ENCODE measurements at regions not wholly inside any gene's neighbourhood (a gene's known extent, or its start where the extent isn't known, plus 50 kb on each side); places are given as distances from the start of the nearest gene placed in this dataset.
A peak's percentile ranks its signal among the peaks of the same experiment; 100 is the strongest.

DNA sequence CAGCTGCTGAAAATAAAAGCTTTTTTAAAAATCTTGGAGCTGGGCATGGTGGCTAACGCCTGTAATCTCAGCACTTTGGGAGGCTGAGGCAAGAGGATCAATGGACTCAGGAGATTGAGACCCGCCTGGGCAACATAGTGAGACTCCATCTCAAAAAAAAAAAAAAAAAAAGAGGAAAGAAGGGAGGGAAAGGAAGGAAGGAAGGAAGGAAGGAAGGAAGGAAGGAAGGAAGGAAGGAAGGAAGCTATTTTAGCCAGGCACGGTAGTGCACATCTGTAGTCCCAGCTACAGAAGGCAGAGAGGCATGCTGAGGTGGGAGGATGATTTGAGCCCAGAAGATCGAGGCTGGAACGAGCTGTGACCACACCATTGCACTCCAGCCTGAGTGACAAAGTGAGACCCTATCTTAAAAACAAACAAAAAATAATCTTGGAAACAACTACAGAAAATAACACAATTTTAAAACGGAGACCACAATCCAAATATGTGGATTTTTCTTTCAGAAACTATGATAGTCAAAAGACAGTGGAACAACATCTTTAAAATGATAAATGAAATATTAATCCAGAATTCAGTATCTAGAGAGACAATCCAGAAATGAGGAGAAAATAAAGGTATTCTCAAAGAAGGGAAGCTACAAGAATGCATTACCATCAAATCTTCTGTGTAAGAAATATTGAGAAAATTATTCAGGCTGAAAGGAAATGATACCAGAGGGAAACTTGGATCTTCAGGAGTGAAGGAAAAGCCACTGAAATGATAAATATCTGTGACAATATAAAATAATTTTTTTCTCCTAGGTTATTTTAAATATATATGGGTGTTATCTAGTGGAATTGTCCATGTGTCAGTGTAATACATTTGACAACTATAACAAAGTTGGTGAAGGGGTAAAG, 182.0 kb downstream of the GPX5 start:
- no peak for DNase-seq (ENCODE audit: low read depth)

DNA sequence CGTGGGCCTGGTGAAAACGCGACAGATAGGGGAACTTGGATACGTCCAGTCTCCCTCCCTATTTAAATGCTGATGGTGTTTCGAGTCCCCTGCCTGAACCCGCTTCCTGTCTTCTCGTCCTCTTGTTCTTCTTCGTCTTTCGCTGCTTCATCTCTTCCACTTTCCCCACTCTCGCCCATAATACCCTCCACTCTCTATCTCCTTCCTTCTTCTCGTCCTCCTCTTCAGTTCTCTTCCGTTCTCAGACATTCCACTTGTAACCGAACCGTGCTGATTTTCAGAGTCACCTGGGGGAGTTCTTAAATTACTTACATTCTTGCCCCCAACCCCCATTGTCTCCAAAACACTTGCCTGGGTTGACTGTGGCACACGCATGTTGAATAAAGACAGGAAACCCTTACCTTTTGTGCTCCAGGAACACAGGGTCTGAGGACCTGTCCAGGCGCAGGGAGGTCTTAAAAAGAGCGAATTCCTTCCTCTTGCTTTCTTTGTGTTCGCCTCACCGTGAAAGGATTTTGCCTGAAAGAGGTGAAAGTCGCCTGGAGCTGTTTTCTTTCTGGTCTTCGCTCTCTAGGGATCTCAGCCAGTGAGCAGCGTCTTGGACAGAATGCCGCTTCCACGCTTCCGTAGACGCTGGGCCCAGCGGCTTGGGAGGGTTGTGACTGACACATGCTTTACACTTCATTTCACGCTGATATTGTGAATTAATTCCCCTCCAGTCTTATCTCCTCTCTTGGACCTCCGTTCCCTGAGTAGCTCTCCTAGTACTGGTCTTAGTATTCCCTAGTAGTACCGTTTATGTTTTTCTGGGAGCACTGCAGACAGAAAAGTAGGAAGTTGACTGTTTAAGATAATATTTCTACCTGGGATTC, 184.0 kb downstream of the GPX5 start:
- no peak for DNase-seq (ENCODE audit: low read depth)

DNA sequence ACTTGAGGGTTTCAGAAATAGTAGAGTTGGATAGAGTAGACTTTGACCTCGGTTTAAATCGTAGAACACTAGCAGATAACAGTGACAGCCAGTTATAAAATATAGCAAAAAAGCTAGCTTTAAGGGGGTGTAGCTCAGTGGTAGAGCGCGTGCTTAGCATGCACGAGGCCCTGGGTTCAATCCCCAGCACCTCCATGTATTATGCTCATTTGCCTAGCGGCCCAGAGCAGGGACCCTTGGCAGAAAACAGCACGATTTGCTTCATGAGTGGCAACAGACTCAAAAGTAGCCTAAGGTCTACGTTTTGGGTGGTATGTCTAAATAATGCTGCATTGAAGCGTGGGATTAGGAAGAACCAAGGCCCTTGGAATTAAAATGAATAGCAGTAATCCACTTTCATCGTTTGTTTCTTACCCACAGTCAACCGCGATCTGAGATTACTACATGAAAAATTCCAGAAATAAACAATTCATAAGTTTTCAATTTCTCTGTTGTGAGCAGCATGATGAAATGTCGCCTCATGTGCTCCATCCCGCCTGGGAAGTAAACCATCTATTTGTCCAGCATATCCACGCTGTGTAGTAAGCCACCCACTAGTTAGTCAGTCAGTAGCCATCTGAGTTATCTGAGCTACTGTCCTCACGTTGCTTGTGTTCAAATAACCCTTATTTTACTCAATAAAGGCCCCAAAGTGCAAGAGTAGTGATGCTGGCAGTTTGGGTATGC, 184.9 kb downstream of the GPX5 start:
- DNase-seq (ENCODE audit: low read depth), result peak; percentile 51

DNA sequence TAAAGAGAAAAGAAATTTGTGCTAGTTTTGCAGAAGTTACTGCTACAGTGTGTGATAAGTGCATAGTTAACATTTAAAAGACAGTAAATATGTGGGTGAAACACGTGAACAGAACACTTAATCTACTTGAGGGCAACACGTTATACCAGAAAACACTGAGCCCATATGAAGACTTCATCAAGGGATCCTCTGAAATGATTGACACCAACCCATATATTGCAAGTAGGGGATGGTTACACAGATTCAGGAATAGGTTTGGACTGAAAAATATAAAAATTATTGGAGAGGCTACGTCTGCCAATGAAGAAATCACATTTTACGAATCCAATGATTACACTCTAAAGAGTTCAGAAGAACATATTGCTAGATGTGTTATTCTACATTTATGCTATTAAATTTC, 185.6 kb downstream of the GPX5 start:
- no peak for DNase-seq (ENCODE audit: low read depth)

DNA sequence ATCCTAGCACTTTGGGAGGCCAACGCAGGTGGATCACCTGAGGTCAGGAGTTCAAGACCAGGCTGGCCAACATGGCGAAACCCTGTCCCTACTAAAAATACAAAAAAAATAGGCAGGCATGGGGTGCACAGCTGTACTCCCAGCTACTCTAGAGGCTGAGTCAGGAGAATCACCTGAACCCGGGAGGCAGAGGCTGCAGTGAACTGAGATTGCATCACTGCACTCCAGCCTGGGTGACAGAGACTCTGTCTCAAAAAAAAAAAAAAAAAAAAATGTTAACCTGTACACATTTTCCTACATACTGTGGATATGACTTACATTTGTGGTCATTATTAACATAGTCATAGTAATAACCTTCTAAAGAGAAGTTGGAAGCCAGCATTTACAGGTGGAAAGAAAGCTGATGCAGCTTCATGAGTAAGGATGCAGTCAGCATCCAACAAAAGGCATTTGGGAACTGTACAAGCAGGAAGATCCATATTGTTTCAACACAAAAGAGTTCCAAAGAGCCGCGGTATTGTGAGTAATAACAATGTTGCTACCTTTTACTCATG, 186.2 kb downstream of the GPX5 start:
- no peak for DNase-seq (ENCODE audit: low read depth)

DNA sequence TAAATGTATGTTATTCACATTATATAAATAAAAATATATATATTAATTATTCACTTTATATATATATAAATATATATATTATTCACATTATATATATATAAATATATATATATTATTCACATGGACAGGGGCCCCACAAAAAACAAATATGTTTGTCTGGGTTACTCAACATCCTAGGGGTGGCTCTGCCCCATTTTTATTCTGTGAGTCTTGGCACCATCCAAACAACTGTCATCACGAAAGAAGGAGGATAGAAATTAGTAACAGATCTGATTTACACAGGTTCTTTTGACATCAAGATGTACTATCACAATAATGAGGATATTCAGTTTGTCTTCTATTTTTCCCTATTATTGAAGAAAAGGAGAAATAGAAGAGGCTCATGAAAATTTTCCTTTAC, 187.3 kb downstream of the GPX5 start:
- no peak for DNase-seq (ENCODE audit: low read depth)

DNA sequence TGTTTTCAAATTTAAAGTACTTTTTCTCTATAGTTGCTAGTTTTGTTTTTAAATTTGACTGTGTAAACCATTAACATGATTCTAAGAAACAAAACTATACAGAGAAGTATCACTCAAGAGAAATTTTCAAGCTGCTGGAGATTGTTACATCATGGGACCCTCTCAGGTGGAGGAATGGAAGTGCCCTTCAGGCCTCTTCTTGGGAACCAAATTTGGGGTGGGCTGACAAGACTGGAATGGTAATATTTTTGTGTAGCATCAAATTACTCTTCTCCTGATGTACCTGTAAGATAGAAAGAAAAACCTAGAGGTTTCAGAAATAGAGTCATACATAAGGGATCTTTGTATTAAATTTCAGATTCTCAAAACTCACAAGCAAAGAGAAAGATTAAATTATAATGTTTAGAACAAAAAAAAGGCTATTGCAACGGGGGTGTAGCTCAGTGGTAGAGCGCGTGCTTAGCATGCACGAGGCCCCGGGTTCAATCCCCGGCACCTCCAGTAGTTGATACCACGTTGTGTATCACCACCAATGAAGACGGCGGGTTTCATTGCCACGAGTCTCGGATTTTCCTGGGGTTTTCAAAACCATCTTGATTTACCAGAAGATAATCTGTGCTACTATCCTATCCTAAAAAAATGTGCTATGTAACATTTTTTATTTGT, 193.7 kb downstream of the GPX5 start:
- DNase-seq (ENCODE audit: low read depth), result no peak

DNA sequence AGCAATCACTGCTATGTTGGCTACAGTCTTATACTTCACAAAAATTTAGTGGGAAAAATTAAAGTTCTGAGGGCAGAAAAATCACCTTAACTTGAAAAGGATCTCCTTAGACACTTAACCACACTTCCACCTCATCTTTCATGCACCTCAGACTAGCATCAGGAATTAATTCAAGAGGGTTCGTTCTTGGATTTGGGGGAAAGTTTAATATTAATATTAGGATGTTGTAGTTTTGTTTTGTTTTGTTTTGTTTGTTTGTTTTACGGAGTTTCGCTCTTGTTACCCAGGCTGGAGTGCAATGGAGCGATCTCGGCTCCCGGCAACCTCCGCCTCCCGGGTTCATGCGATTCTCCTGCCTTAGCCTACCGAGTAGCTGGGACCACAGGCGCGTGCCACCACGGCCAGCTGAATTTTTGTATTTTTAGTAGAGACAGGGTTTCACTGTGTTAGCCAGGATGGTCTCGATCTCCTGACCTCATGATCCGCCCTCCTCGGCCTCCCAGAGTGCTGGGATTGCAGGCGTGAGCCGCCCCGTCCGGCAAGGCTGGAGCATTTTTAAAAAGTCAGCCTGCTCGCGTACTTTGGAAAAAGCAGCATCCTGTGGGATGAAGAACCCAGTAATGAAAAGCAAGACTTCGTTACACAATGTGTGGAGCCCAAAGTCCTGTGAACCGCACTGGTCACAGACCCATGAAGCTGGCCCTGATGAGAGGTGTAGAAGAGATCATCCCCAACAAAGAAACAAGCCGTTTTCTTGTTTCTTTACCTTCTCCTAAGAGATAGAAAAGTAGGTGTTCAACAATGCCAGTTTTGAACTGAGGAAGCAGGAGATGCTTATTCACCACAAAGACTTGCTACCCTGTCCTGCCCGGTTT, 194.9 kb downstream of the GPX5 start:
- DNase-seq (ENCODE audit: low read depth), result no peak

DNA sequence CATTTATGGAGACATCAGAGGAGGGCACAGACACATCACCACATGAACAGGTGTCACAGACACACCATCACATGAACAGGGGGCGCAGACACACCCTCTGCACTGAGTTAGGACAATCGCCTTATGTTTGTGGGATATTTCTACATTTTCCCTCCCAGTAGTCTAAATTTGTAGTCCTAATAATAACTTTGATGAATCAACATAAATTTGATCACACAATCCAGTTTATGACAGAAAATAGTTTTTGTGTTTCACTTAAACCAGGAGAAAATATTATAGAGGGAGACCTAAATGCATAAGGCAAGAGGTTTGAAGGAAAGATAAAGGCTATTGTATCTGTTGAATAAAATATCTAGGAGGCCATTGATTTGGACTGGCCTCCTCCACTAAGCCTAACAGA, 195.7 kb downstream of the GPX5 start:
- DNase-seq (ENCODE audit: low read depth), result no peak

DNA sequence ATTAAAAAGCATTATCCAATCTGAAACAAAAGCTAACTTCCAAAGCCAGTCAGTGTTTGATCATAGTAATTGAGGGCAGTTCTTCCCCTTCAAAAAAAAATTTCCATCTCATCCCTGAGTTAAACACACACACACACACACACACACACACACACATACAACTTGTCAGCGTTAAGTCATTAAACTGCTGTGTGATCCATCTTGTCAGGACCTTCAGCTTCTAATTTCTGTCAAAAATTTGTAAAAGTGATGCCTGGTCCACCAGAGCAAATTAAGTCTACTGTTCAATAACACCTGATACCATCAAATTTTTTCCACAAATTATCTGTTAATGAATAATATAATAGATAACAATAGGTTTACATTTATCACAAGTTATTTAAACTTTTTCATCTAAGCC, 198.7 kb downstream of the GPX5 start:
- DNase-seq (ENCODE audit: low read depth), result no peak

DNA sequence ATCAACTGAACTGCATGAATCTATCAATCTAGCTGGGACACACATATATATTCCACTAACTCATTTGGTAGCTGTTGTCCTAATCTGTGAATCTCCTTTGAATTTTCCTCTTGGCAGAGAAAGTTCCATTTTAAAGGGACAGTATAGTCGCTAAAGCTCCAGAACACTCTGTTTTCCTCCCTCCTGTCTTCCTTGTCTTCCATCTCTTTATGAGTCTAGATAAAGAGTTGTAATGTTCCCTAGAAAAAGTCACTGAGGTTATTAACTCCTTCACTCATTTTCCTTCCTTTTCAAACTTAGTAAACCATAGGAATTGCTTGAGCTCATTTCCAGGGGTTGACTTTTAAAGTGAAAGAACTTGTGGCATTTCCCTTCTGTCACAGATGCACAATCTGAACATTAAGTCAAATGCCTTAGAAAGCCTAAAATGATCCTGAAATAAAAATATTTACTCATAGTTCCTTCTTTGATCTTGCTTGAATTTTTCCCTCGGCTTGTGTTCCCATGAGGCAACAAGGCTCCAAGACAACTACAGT, 198.4 kb downstream of the TRIM27 start:
- DNase-seq (ENCODE audit: low read depth), result no peak

DNA sequence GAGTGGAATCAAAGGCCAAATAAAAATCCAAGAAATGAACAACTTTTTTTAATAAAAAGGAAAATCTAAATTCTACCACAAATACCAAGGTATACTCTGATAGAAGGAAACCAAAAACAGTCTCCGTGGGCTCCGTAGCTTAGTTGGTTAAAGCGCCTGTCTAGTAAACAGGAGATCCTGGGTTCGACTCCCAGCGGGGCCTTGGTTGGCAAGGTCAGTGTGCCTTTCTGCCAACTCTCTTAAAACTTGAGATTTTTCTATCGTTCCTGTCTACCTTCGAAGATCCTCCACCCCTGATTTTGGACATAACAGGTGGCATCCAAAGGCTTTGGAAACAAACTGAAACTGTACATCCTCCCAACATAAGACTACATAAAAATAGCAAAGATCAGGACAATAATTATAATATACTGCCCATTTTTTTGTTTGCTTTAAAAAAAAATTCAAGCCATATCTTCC, 197.9 kb downstream of the TRIM27 start:
- DNase-seq (ENCODE audit: low read depth), result no peak

DNA sequence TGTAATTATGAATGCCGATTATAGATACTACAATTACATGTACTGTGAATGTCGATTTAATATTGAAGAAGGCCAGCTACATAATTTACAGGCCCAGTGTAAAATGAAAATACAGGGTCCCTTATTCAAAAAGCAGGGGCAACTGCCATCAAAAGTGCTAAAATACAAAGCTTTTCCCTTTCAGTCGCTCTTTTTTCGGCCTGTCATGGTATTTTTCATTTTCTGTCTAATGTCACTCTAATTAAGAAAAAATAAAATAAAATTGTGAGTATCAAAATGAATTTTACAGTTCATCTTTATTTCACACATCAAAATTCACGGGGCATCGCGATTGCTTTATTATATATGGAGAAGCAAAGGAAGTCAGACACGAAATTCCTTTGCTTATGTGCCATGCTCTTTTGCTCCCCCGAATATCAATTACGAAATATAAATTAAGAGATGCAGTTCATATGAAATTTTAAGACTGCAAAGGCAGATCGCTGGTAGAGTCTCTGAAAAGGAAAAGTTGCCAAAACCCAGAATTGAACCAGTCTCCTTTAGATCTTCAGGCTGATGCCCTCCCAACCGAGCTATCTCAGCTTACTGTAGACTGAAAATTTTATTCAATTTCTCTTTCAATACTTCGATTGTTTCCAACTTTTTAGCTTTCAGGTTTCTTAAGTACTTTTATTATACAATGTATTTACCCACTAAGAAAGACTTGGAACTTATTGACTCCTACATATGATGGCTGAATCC, 197.0 kb downstream of the TRIM27 start:
- DNase-seq (ENCODE audit: low read depth), result no peak

DNA sequence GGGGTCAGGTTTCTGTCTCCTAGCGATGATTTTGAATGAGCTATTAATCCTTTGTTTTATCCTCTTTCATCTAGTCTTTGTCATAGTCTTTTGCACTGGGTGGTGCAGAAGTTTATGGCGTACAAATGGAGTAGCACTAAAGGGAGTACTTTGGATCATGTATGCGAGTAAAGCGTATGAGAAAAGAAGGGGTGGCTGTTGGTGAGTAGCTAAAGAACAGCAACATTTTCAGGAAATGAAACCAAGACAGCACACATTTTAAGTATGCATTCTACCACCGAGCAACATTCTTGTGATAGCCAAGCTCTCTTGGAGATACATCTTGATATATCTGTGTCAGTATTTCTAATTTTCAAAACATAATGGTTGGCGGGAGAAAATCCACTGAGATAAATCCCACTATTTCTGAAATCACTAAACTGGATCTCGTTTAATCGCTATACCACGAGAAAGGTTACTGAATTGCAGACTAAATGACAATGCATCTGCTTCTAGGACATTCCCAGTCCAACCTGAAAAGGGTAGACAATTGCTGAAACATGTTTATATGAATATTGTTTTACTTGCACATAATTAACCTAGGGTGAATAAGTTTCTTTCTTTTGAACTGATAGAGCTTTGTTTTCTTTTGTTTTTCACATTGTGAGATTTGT, 196.1 kb downstream of the TRIM27 start:
- no peak for DNase-seq (ENCODE audit: low read depth)

DNA sequence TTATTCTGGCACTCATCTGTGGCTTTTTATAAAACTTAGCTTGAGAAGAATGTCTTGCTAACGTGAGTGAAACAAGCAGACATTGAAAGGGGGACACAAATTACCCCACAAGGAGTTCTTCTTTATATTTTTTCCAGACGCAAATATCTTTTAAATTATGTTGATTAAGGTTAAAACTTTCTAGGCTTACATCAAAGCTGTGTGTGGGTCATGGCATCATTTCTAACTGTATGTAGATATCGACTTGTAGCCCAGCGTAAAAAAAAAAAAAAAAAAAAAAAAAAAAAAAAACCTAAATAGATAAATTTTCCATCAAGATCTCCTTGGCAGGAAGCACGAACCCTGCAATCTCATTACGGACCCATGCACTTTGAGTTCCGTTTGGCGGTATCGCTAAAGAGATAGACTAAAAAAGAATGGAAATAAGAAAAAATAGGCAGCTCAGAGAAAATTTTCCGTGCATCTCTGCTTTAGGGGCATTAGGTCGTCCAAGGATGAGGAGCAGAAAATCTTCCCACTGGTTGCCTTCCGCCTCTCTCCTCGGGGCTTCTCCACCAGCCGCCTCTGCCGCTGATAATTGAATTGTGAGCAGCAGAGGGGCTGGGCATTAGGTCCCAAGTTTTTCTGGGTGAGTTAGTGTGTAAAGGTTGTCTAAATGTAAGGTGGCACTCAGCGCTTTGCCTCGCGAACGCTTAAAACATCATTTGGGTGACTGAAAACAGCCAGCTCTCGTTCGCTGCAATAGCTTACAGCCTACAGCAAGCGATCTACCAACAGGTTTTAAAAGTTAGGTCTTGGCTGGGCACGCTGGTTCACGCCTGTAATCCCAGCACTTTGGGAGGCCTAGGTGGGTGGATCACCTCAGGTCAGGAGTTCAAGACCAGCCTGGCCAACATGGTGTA, 194.0 kb downstream of the TRIM27 start:
- no peak for DNase-seq (ENCODE audit: low read depth)

DNA sequence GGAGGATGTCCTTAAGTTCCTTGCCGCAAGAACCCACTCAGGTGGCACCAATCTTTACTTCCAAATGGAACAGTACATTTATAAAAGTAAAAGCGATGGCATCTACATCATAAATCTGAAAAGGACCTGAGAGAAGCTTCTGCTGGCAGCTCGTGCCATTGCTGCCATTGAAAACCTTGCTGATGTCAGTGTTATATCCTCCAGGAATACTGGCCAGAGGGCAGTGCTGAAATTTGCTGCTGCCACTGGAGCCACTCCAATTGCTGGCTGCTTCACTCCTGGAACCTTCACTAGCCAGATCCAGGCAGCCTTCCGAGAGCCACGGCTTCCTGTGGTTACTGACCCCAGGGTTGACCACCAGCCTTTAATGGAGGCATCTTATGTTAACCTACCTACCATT, 191.7 kb downstream of the TRIM27 start:
- no peak for DNase-seq (ENCODE audit: low read depth)

DNA sequence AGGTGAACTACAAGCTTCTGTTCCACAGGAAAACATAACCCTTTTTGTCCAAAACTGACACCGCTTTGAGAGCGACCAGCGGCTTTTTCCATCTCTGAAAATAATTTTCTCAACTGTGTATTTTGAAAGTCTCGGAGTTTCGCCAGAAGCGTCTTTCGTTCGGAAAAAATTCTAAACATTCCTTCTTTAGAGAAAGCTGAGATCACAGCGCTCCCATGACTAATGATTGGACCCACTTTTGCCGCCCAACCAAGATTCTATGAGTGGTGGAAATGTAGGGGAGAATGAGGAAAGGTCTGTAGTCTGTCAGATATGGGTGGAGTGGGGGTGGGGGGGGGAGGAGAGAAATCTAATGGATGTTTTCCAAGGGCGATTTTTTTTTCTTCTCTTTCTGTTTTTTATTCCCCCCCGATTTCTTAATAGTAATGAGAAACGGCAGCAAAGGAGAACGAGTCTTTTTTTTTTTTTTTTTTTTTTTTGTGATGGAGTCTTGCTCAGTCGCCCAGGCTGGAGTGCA, 189.3 kb downstream of the TRIM27 start:
- peak; percentile 9 for DNase-seq (ENCODE audit: low read depth)

DNA sequence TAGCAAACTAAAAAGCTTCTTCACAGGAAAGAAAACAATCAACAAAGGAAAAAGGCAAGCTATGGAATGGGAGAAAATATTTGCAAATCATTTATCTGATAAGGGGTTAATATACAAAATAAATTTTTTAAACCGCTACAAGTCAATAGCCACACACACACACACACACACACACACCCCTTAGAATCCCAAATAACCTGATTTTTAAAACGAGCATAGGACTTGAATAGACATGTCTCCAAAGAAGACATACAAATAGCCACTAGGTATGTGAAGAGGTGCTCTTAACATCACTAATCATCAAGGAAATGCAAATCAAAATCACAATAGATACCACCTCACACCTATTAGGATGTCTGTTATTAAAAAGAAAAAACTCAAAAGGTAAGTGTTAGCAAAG, 187.7 kb downstream of the TRIM27 start:
- DNase-seq (ENCODE audit: low read depth), result no peak

Data from amniotic epithelial cell (primary cell).